Activated CD8-positive, alpha-beta memory T cell treated with anti-CD3 and anti-CD28 coated beads for 48 hours (primary cell): ENCODE measurements at regions not wholly inside any gene's neighbourhood (a gene's known extent, or its start where the extent isn't known, plus 50 kb on each side); places are given as distances from the start of the nearest gene placed in this dataset.

ENCODE experiments used
- DNase-seq, 3 experiments: peaks; one replicate each; pipeline ENCODE4 v3.0.0-alpha.2; 2020; ENCODE audit warnings: low read depth in 2 of 3, low spot score in 2 of 3

GRCh38 chr10:113435881-113436280, 117.0 kb upstream of the HABP2 start:
- DNase-seq = no peak

DNA sequence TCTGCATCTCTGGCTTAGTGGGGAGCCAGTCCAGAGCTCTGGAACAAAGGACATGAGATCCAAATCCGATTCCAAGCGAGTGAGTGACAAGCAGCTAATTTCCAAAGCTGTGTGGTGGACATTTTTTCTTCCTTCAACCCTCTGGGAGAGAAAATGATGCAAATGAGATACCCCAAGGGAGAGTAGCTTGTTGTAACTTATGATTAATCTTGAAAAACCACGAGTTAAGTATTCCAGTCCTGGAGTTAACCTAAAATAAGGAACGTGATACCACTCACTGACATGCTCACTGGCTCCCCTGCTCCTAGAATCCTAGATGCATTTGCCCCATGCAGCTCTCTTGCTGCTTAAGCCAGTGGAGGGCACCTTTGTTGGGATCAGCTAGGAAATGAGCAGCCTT, 116.0 kb upstream of the HABP2 start:
- DNase-seq = no peak

- DNase-seq = no peak
Measured at GRCh38 chr10:113438652-113439051, 114.2 kb upstream of the HABP2 start.

DNA sequence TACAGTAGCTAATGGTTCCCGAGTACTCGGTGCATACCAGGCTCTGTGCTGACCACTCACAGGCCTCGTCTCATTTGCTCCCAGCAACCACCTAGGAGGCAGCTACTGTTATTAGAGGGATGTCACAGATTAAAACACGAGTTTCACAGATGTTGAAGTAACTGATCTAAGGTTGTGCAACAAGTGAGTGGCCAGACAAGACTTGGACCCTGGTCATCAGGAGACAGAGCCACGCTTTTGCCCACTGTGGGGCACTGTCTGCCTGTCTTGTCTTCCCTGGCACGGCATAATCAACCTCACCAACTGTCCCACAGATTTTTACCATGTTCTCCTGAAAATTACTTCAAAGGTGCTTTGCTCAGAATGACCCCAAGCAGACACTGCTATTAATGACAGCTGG, 111.6 kb upstream of the HABP2 start:
- DNase-seq = no peak

DNA sequence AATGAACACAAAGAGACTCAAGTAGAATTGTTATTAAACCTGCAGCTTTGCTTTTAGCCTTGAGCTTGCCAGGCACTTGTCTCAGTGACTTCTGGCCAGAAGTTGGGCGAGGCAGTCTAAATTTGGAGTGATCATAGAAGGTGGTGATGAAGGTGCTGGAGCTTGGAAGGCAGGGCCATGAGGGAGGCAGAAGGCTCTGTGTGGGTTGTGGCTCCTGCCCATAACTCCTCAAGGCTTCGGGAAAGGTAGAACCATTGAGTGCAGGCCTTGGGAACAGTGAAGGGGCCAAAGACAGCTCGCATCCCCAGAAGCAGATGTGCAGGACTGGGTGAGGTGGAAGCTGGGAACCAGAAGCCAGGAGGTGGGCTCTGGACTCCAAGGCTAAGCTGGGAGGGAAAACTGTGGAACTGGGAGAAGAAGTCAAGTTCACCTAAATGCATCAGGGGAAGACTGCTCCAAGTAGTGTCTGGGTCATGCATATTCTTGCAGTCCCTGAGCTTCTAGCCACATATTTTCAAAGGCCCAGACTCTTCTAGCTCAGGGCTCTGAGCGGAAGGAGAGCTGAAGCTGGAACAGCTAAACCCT, 111.1 kb upstream of the HABP2 start:
- DNase-seq = no peak

GRCh38 chr10:113442336-113442735, 110.5 kb upstream of the HABP2 start:
- DNase-seq = no peak

- no peak for DNase-seq
Measured at GRCh38 chr10:113443141-113443925, 109.5 kb upstream of the HABP2 start.

GRCh38 chr10:113444766-113445365, 108.0 kb upstream of the HABP2 start:
- DNase-seq = no peak

DNA sequence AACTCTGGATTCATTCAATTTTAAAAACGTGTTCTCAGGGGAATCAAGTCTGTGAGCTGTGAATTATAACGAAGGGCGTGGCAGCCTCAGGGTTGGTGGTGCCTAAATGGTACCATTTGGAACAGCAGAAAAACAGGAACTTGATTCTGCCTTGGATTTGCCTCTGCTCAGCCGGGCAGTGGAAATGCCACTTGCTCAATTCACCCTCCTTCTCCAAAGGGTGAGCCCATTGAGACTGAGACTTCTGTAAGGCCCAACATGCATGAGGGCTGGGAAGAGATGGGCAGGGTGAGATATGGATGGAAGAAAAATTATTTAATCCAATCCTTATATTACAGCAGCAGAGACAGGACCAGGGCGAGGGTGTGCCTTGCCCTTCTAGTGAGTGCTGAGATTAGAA, 107.1 kb upstream of the HABP2 start:
- DNase-seq = no peak

DNA sequence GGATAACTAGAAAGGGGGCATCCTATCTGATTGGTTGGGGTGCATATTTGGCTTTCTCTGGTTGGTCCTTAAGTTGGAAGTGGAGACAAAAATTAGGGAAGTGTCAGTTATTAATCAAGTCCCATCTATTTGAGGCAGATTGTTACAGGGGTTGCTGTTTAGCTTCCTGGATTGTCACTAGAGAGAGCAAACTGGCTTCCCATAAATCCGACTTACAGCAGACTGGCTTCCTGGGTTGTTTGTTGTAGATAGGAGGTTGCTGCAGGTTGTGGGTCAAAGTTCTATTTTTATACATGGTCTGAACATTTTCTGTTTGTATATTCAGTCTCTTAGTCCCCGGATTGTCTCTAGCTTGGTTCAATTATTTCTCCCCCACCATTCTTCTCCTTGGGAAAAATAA, 106.1 kb upstream of the HABP2 start:
- no peak for DNase-seq

GRCh38 chr10:113447278-113447677, 105.6 kb upstream of the HABP2 start:
- no peak for DNase-seq

DNA sequence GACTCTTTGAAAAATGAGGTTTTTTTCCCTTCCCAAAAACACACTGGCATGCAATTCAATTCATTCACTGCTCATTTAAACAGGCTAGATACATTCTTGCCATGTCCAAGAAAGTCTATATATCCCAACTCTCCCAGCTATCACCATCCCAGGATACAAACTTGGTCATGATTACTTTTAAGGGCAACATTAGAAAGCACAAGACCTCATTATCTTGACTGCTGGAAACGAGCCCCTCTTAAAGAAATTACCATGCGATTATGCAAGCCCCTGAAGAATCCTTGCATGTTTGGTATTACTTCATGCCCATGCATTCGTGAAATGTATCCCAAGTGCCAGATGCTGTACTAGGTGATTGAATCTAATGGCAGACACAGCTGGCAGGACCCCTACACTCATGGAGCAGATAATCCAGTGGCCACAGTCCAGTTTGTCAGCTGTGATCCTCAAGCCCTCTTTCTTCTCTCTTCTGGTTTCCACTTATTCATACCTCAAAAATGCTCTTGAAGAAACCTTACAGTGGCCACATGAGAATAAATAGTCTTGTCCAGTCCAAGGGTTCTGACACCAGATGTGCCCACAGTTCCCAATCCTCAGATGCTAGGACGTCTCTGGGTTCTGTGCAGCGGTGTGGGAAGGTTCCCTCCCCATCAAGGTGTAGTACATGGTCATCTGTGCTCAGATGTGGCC, 103.7 kb upstream of the HABP2 start:
- no peak for DNase-seq

DNA sequence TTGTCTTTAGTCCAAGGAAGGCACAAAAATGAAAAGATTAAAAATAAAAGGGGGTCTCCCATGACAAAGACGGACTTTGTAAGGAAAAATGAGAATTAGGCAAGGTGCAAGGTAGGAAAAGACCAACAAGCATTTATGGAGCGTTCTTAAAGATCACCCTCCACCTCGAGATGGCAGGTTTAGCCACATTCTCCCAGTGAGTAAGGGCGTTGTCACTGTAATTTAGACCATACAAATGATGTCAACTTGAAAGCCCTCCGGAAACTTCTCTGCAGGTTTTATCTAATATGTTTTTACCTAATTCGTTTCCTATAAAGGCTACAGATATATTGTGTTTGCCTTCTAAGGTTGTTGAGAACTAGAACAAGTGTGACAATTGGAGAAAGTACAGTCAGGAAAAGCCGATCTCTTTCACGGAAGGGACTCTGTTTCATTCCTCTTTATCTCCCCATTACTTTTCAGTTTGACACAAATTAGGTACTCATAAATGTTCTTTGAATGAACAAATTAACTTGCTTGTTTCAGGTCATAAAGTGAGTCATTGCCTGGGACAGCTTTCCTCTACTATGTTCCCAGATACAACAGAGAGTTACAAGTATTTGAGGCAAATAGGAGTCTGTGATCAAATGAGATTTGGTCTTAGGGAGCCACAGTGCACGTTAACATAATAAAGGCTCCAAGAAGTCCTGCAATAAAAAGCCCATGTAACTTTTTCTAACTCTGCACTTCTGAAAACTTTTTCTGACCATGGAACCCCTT, 102.6 kb upstream of the HABP2 start:
- no peak for DNase-seq

- DNase-seq = no peak
Measured at GRCh38 chr10:113450906-113451305, 101.9 kb upstream of the HABP2 start.

DNA sequence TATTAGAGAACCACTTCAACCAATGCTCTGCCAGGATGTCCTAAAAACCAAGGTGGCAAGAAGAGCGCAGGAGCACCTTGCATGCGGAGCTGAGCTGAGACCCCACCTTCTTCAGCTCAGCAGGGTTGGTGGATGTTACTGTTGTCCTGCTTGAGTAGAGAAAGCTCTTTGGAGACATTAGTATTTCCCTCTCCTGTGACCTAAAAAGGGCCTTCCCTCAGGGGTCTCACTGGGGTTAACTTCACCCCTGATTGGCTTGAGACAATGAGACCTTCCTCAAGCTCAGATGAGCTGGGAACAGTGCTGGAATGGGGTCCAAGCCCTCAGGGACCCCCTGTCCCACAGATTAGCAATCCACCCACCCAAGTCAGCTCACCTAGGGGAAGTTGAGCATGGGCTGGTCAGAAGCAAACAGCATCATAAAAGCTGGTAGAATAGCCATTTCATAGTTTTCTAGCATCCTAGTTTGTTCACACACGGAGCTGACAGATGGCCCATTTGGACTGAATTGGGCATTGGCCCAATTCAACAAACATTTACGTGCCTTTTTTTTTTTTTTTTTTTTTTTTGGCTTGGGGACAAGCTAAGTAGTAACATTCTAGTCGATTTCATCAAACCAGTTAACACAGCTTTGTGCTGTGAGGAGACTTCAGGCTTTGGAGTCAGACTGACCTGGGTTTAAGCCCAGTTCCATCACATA, 100.6 kb upstream of the HABP2 start:
- DNase-seq = no peak

GRCh38 chr10:113453351-113453750, 99.5 kb upstream of the HABP2 start:
- no peak for DNase-seq

DNA sequence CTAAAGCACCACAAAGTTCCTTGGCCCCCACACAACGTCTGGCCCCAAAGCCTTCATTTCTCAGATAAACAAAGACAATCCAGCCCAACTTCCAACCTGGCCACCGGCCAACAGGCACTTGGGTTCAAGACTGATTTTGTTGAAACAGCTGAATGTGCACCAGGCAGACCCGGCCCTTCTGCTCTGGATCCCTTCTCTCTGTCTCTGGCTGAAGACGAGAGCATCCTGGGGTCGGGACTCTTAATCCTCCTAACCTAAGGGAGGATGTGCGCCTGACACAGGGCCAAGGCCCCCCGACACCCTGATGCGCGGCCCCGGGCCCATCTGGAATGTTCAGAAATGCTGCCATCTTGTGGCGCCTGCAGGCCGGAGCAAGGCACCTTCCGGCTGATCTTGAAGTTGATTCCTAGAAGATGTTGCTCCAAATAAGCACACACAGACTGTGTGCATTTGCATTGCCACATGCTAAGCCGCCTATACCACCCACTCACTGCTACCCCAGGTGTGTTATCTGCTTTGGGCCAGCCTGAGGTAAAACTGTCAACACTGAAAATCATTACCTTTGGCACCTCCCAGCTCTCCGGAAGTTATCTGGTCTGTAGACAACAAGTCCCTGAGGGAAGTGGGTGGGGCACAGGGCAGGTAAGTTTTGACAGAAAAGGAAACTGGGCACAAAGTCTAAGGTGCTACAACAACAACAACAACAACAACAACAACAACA, 98.4 kb upstream of the HABP2 start:
- no peak for DNase-seq

DNA sequence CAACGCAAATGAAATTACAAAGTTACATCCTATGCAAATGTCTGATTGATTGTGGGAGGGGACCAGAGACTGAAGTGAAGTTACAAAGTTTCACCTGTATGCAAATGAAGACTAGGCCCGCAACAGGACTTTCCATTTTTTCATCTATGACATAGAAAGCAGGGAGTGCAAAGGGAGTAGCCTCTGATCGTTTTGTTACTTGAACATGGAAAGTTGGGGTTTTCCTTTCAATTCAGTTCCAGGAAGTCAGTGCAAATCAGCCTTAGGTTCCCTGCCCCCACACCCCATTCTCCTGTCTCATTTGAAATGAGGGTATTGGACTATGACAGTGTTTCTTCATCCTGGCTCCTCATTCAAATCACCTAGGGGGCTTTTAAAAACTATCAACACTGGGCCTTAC, 96.9 kb upstream of the HABP2 start:
- DNase-seq = no peak

- no peak for DNase-seq
Measured at GRCh38 chr10:113456741-113457140, 96.1 kb upstream of the HABP2 start.

DNA sequence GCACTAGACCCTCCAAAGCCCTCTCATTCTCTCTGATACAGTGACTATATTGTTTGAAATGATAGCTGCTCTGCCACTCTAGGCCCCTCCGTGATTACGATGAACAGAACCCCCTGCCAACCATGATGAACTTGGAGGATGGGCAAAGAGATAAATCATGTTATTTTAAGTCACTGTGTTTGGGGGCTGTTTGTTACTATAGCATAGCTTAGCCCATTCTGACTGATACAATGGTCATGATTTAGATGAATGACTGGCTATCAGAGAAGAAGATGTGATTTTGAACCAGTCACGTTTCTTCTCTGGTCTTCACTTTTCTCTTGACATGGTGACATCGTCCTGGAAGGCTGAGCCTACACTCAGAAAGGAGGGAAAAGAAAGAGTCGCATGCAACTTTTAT, 95.4 kb upstream of the HABP2 start:
- no peak for DNase-seq
